ENCODE measurements at regions not wholly inside any gene's neighbourhood (a gene's known extent, or its start where the extent isn't known, plus 50 kb on each side); places are given as distances from the start of the nearest gene placed in this dataset.
"Not testable (repeated sequence)": the region's sequence is repeated elsewhere in the genome, so short reads cannot be mapped to it uniquely, and the experiment has no call there.

DNA sequence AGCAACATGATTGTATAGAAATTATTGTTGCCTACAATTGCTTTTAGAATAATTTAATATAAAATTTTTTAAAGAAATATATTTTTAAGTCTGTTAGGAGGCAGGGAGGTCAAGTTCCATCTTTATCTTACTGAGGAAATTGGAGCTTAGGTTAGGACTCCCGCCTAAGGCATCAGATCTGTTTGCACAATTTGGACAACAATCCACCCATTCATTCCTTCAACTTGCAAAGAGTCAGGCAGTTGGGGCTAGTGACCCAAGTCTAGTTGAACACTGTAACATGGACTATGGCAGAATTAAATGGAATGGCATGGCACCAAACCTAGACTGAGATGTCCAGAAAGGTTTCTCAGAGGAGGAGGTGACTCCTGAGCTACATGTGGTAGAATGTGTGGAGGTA, 149.4 kb upstream of the SETMAR start:
- no peaks in the 10 kb centered on the region for H3K27me3 ChIP-seq
- no peak overlapping the region for H3K4me3 ChIP-seq
- no peak for TF ChIP-seq EP300 (IDR thresholded peaks at IDR 0.05)
- TF ChIP-seq POLR2A (IDR thresholded peaks at IDR 0.05), result no peak
- no peak for TF ChIP-seq POLR2AphosphoS5 (IDR thresholded peaks at IDR 0.05)
- TF ChIP-seq, protein P1, sequence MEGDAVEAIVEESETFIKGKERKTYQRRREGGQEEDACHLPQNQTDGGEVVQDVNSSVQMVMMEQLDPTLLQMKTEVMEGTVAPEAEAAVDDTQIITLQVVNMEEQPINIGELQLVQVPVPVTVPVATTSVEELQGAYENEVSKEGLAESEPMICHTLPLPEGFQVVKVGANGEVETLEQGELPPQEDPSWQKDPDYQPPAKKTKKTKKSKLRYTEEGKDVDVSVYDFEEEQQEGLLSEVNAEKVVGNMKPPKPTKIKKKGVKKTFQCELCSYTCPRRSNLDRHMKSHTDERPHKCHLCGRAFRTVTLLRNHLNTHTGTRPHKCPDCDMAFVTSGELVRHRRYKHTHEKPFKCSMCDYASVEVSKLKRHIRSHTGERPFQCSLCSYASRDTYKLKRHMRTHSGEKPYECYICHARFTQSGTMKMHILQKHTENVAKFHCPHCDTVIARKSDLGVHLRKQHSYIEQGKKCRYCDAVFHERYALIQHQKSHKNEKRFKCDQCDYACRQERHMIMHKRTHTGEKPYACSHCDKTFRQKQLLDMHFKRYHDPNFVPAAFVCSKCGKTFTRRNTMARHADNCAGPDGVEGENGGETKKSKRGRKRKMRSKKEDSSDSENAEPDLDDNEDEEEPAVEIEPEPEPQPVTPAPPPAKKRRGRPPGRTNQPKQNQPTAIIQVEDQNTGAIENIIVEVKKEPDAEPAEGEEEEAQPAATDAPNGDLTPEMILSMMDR (IDR thresholded peaks at IDR 0.05), result no peak

GRCh38 chr3:4158329-4158728, 144.8 kb upstream of the SETMAR start:
- Histone ChIP-seq H3K4me3 (no peak overlapping the region), H3K27me3 (no peaks in the 10 kb centered on the region), H3K4me1 (no peaks in the 10 kb centered on the region), H3K9me3 (no peaks in the 10 kb centered on the region), H3K27ac (no peak overlapping the region), H3K36me3 (no peaks in the 10 kb centered on the region)
- 94% methylated on average over 2 of the region's 2 CpGs for WGBS, 2 donors
- intact Hi-C loops (cut with DNase I), result no loop called here
- no peak for TF ChIP-seq POLR2A (IDR thresholded peaks at IDR 0.05)
- TF ChIP-seq EP300 (IDR thresholded peaks at IDR 0.05), result no peak
- TF ChIP-seq, protein P1 (IDR thresholded peaks at IDR 0.05), result no peak
- no peak for TF ChIP-seq POLR2AphosphoS5 (IDR thresholded peaks at IDR 0.05)
- no peak for DNase-seq

More for the DNA sequence above, 149.4 kb upstream of the SETMAR start:
- H3K9me3 ChIP-seq, result no peaks in the 10 kb centered on the region
- no peaks in the 10 kb centered on the region for H3K4me1 ChIP-seq
- 19 to 63% methylated on average over 1 of the region's 1 CpG for WGBS, 2 donors
- no peaks in the 10 kb centered on the region for H3K36me3 ChIP-seq
- DNase-seq, result no peak
- H3K27ac ChIP-seq, result no peak overlapping the region
- intact Hi-C loops (cut with DNase I), result no loop called here

DNA sequence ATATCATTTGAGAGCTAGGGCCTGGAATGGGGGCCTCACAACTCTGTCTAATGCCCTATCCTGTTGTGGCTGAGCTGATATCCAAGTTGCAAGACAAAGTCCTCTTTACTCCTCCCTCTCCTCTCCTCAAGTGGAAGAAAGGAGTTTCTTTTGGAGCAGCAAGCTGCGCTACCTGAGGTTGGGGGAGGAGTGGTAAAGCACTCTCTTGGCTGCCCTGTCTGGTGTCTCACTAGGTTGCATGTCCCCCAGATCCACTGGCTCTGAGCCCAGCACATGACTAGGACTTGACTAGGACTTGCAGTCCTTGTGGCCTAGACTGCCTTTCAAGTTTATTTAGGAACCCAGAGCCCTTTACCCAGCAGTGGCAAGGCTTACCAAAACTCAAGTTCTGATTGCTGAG, 141.1 kb upstream of the SETMAR start:
- intact Hi-C loops (cut with DNase I), result no loop called here
- H3K36me3 ChIP-seq, result no peaks in the 10 kb centered on the region
- TF ChIP-seq POLR2AphosphoS5 (IDR thresholded peaks at IDR 0.05) (no peak), POLR2A (IDR thresholded peaks at IDR 0.05) (no peak), EP300 (IDR thresholded peaks at IDR 0.05) (no peak)
- TF ChIP-seq, protein P1 (IDR thresholded peaks at IDR 0.05), result no peak
- H3K27ac ChIP-seq, result no peak overlapping the region
- DNase-seq, result no peak
- no peaks in the 10 kb centered on the region for H3K27me3 ChIP-seq
- H3K4me1 ChIP-seq, result no peaks in the 10 kb centered on the region
- 46 to 97% methylated on average over 1 of the region's 1 CpG for WGBS, 2 donors
- H3K9me3 ChIP-seq, result peaks cover 0 to 4% (median 0%) of the 10 kb centered on the region in 4 donors
- no peak overlapping the region for H3K4me3 ChIP-seq

DNA sequence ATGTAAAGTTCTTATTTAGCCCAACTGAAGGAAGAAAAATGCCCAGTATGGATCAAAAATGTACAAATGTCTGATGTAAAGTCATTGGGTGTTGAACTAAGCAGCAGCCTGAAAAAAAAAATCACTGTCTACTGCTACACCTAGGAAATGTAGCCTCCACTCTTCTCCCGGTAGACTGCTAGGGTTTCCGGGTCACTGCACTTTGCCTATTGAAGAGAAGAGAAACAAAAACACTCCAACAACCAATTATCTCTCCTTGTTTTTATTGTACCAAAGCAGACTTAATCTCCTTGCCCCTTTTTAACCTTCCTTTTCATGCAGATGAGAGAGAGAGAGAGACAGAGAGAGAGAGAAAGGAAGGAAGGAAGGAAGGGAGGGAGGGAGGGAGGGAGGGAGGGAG, 140.2 kb upstream of the SETMAR start:
- Histone ChIP-seq H3K36me3 (no peaks in the 10 kb centered on the region), H3K4me3 (no peak overlapping the region), H3K9me3 (peaks cover 0 to 4% (median 0%) of the 10 kb centered on the region in 4 donors), H3K27me3 (no peaks in the 10 kb centered on the region), H3K27ac (no peak overlapping the region), H3K4me1 (no peaks in the 10 kb centered on the region)
- TF ChIP-seq POLR2A (IDR thresholded peaks at IDR 0.05) (no peak), POLR2AphosphoS5 (IDR thresholded peaks at IDR 0.05) (no peak), EP300 (IDR thresholded peaks at IDR 0.05) (no peak)
- TF ChIP-seq, protein P1 (IDR thresholded peaks at IDR 0.05), result no peak
- 90 to 96% methylated on average over 2 of the region's 2 CpGs for WGBS, 2 donors
- intact Hi-C loops (cut with DNase I), result no loop called here
- no peak for DNase-seq

DNA sequence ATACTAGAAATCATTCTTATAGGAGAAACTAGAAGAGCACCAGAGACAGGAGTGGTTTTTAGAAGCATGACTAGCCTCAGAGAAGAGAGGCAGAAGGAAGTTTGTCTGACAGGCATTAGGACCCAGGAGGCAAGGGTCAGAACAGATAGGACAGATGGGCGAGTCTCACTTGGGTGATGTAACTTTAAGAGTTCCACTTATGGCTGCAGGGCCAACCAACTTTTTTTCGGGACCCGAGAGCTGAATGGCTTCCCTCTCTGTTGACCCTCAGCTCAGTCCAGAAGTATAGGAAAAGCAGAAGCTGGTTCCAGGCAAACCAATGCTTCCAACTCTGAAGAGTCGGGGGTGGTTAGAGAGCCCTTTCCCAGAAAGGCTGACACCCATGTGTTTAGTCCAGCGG, 136.6 kb upstream of the SETMAR start:
- H3K27me3 ChIP-seq, result no peaks in the 10 kb centered on the region
- peaks cover 0 to 4% (median 0%) of the 10 kb centered on the region in 4 donors for H3K9me3 ChIP-seq
- TF ChIP-seq POLR2A (IDR thresholded peaks at IDR 0.05), result no peak
- TF ChIP-seq POLR2AphosphoS5 (IDR thresholded peaks at IDR 0.05), result no peak
- no peak for TF ChIP-seq EP300 (IDR thresholded peaks at IDR 0.05)
- TF ChIP-seq, protein P1 (IDR thresholded peaks at IDR 0.05), result no peak
- no peaks in the 10 kb centered on the region for H3K36me3 ChIP-seq
- no peak for DNase-seq
- intact Hi-C loops (cut with DNase I), result no loop called here
- no peak overlapping the region for H3K27ac ChIP-seq
- H3K4me3 ChIP-seq, result no peak overlapping the region
- 89 to 92% methylated on average over 5 of the region's 5 CpGs for WGBS, 2 donors
- no peaks in the 10 kb centered on the region for H3K4me1 ChIP-seq

- DNase-seq; H3K27ac ChIP-seq; intact Hi-C loops (cut with DNase I); H3K27me3 ChIP-seq; H3K4me1 ChIP-seq; H3K36me3 ChIP-seq; H3K9me3 ChIP-seq; H3K4me3 ChIP-seq: not testable (repeated sequence)
- 91 to 96% methylated on average over 1 of the region's 1 CpG for WGBS, 2 donors
Observed at GRCh38 chr3:4167230-4167629, 135.9 kb upstream of the SETMAR start.
